ENCODE measurements at regions not wholly inside any gene's neighbourhood (a gene's known extent, or its start where the extent isn't known, plus 50 kb on each side); places are given as distances from the start of the nearest gene placed in this dataset.

GRCh38 chrX:15158736-15159406 is 111.0 kb downstream of the ASB9 start:
- H3K9me2 ChIP-seq (replicated peaks; ENCODE audit: low read depth, low read length): no peaks in the 10 kb centered on the region
- H3K9ac ChIP-seq (ENCODE audit: low read depth, low read length, poor library complexity, severe bottlenecking): no peak overlapping the region
- no peaks in the 10 kb centered on the region for H3K9me3 ChIP-seq (ENCODE audit: insufficient read depth, low read depth, low read length)
- no peaks in the 10 kb centered on the region for H3K27me3 ChIP-seq (ENCODE audit: insufficient read depth, low read length, poor library complexity, severe bottlenecking)
- no peak overlapping the region for H3K4me3 ChIP-seq (ENCODE audit: low read length, poor library complexity, severe bottlenecking)
- peak overlapping the region; percentile 44 for H3K4me2 ChIP-seq (ENCODE audit: low read depth, low read length, poor library complexity, severe bottlenecking)
- H2AFZ ChIP-seq (ENCODE audit: low read length): no peak overlapping the region
- no peak for TF ChIP-seq CTCF (conservative IDR thresholded peaks at IDR 0.05; ENCODE audit: low read length)
- TF ChIP-seq EZH2phosphoT487 (IDR thresholded peaks at IDR 0.05; ENCODE audit: borderline replicate concordance): no peak
- no peaks in the 10 kb centered on the region for H3F3A ChIP-seq (ENCODE audit: low read depth)
- no peaks in the 10 kb centered on the region for H3K79me2 ChIP-seq (ENCODE audit: insufficient read depth, low read length)
- no peaks in the 10 kb centered on the region for H4K20me1 ChIP-seq (ENCODE audit: insufficient read depth, low read length, poor library complexity, severe bottlenecking)
- no peaks in the 10 kb centered on the region for H3K36me3 ChIP-seq (ENCODE audit: insufficient read depth, low read length)
- peaks cover 4% of the 10 kb centered on the region for H3K4me1 ChIP-seq (ENCODE audit: insufficient read depth, low read length, poor library complexity, severe bottlenecking)

- Histone ChIP-seq H3K9ac (ENCODE audit: low read depth, low read length, poor library complexity, severe bottlenecking) (no peak overlapping the region), H3K4me2 (ENCODE audit: low read depth, low read length, poor library complexity, severe bottlenecking) (peak overlapping the region; percentile 44), H3F3A (ENCODE audit: low read depth) (no peaks in the 10 kb centered on the region), H3K79me2 (ENCODE audit: insufficient read depth, low read length) (no peaks in the 10 kb centered on the region), H3K4me3 (ENCODE audit: low read length, poor library complexity, severe bottlenecking) (no peak overlapping the region), H4K20me1 (ENCODE audit: insufficient read depth, low read length, poor library complexity, severe bottlenecking) (no peaks in the 10 kb centered on the region), H3K27me3 (ENCODE audit: insufficient read depth, low read length, poor library complexity, severe bottlenecking) (no peaks in the 10 kb centered on the region), H3K36me3 (ENCODE audit: insufficient read depth, low read length) (no peaks in the 10 kb centered on the region), H3K4me1 (ENCODE audit: insufficient read depth, low read length, poor library complexity, severe bottlenecking) (peaks cover 4% of the 10 kb centered on the region), H2AFZ (ENCODE audit: low read length) (no peak overlapping the region), H3K9me2 (replicated peaks; ENCODE audit: low read depth, low read length) (no peaks in the 10 kb centered on the region), H3K9me3 (ENCODE audit: insufficient read depth, low read depth, low read length) (no peaks in the 10 kb centered on the region)
- no peak for TF ChIP-seq CTCF (conservative IDR thresholded peaks at IDR 0.05; ENCODE audit: low read length)
- no peak for TF ChIP-seq EZH2phosphoT487 (IDR thresholded peaks at IDR 0.05; ENCODE audit: borderline replicate concordance)
Measured at GRCh38 chrX:15158350-15158735, 111.5 kb downstream of the ASB9 start.

DNA sequence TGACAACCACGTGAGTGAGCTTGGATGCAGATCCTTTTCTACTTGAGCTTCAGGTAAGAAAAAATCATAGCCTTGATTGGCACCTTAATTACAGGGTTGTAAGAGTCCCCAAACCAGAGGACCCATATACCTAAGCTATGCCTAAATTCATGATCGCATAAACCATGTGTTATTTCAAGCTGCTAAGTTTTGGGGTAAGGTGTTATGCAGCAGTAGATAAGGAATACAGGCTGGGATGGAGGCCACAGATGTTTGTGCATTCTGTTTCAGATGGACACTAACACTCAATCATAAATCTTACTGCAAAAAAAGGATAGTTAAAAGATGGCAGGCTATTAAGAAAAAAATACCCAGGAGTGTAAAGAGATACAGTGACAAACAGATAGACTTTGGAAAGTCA is 112.3 kb downstream of the ASB9 start:
- no peak for TF ChIP-seq EZH2phosphoT487 (IDR thresholded peaks at IDR 0.05; ENCODE audit: borderline replicate concordance)
- no peak for TF ChIP-seq CTCF (conservative IDR thresholded peaks at IDR 0.05; ENCODE audit: low read length)
- H3K9me2 ChIP-seq (replicated peaks; ENCODE audit: low read depth, low read length): no peaks in the 10 kb centered on the region
- H2AFZ ChIP-seq (ENCODE audit: low read length): no peak overlapping the region
- no peaks in the 10 kb centered on the region for H3F3A ChIP-seq (ENCODE audit: low read depth)
- no peak overlapping the region for H3K9ac ChIP-seq (ENCODE audit: low read depth, low read length, poor library complexity, severe bottlenecking)
- no peaks in the 10 kb centered on the region for H3K79me2 ChIP-seq (ENCODE audit: insufficient read depth, low read length)
- no peaks in the 10 kb centered on the region for H3K9me3 ChIP-seq (ENCODE audit: insufficient read depth, low read depth, low read length)
- no peaks in the 10 kb centered on the region for H3K36me3 ChIP-seq (ENCODE audit: insufficient read depth, low read length)
- H4K20me1 ChIP-seq (ENCODE audit: insufficient read depth, low read length, poor library complexity, severe bottlenecking): no peaks in the 10 kb centered on the region
- no peak overlapping the region for H3K4me2 ChIP-seq (ENCODE audit: low read depth, low read length, poor library complexity, severe bottlenecking)
- H3K4me1 ChIP-seq (ENCODE audit: insufficient read depth, low read length, poor library complexity, severe bottlenecking): peaks cover 4% of the 10 kb centered on the region
- no peaks in the 10 kb centered on the region for H3K27me3 ChIP-seq (ENCODE audit: insufficient read depth, low read length, poor library complexity, severe bottlenecking)
- no peak overlapping the region for H3K4me3 ChIP-seq (ENCODE audit: low read length, poor library complexity, severe bottlenecking)

Data from Loucy (cell line).